Duodenal mucosa (tissue), 2 donors: ENCODE measurements at regions not wholly inside any gene's neighbourhood (a gene's known extent, or its start where the extent isn't known, plus 50 kb on each side); places are given as distances from the start of the nearest gene placed in this dataset.

Experiments
- H3K27ac ChIP-seq: one replicate; pipeline ENCODE4 v1.7.0; 2013; ENCODE audit warnings: low read depth, low read length
- H3K27me3 ChIP-seq, 2 donors: one replicate each; pipeline ENCODE4 v1.7.0; 2013; ENCODE audit warnings: low read length in 2 of 2, control low read depth in 1 of 2; ENCODE audit not compliant: insufficient read depth in 2 of 2, control insufficient read depth in 1 of 2
- H3K36me3 ChIP-seq, 2 donors: one replicate each; pipeline ENCODE4 v1.7.0; 2013; ENCODE audit warnings: low read length in 2 of 2, control low read depth in 1 of 2; ENCODE audit not compliant: insufficient read depth in 2 of 2, control insufficient read depth in 1 of 2
- H3K4me1 ChIP-seq, 2 donors: one replicate each; pipeline ENCODE4 v1.7.0; 2013; ENCODE audit warnings: low read length in 2 of 2, control low read depth in 1 of 2; ENCODE audit not compliant: insufficient read depth in 2 of 2, control insufficient read depth in 1 of 2
- H3K4me3 ChIP-seq, 2 donors: one replicate each; pipeline ENCODE4 v1.7.0; 2013; ENCODE audit warnings: low read length in 2 of 2, low read depth in 1 of 2
- H3K9ac ChIP-seq, 2 donors: one replicate each; pipeline ENCODE4 v1.7.0; 2013; ENCODE audit warnings: low read length in 2 of 2, low read depth in 1 of 2
- H3K9me3 ChIP-seq, 2 donors: one replicate each; pipeline ENCODE4 v1.7.0; 2013; ENCODE audit warnings: low read length in 2 of 2, control low read depth in 1 of 2; ENCODE audit not compliant: control insufficient read depth in 1 of 2

DNA sequence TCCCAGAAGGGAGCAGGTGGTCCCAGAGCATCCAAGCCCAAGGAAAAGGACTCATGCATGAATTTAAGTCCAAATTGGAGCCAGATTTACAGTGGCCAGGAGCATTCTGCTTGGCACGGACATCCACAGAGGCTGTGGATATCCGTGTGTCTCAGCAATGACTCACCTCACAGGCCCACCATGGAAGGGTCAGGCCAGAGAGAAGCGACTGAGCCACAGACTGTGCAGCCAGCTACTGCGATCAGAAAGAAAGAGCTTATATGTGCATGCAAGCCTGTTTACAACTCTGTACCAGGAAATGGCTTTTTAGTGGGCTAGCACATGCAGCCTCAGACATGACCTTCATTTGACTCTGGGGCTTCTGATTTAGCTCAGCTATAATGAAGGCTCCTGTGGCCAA is 231.0 kb downstream of the C16orf95 start:
- H3K27ac ChIP-seq: no peak overlapping the region
- no peak overlapping the region for H3K4me3 ChIP-seq
- no peaks in the 10 kb centered on the region for H3K27me3 ChIP-seq
- no peaks in the 10 kb centered on the region for H3K36me3 ChIP-seq
- H3K9ac ChIP-seq: no peak overlapping the region
- no peaks in the 10 kb centered on the region for H3K4me1 ChIP-seq
- peaks cover 9 to 12% of the 10 kb centered on the region in 2 donors for H3K9me3 ChIP-seq

DNA sequence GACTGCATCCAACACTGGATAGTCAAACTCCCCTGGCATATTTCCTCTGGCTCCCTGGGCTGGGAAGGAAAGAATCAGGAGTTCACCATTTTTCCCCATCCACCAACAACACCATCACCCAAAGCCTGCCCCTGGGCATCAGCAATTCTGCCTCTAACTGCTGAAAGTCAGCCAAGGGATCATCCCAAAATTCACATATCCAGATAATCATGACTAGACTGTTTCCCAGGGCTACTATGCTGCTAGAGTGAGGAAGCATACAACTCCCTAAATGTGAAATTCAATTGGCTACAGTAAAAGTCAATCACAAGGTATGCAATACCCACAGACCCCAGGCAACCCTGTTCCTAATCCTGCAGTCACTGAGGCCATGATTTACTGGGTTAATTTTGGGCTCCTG is 230.6 kb downstream of the C16orf95 start:
- Histone ChIP-seq H3K9ac (no peak overlapping the region), H3K9me3 (peaks cover 6 to 8% of the 10 kb centered on the region in 2 donors), H3K36me3 (no peaks in the 10 kb centered on the region), H3K27ac (no peak overlapping the region), H3K4me1 (no peaks in the 10 kb centered on the region), H3K4me3 (no peak overlapping the region), H3K27me3 (no peaks in the 10 kb centered on the region)

DNA sequence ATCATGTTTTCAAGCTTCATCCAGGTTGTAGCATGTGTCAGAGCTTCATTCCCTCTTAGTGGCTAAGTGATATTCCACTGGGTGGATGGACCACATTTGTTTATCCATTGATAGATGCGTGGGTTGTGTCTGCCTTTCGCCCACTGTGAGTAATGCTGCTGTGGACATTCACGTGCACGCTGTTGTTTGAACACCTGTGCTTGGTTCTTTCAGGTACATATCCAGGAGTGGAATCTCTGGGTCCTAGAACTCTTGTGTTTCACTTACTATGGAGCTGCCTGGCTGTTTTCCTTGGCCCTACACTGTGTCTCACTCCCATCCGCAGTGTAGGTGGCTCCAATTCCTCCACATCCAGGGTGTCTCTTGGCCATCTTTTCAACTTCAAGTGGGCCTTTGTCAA is 224.2 kb downstream of the C16orf95 start:
- H3K4me3 ChIP-seq: no peak overlapping the region
- no peaks in the 10 kb centered on the region for H3K4me1 ChIP-seq
- H3K9ac ChIP-seq: no peak overlapping the region
- no peak overlapping the region for H3K27ac ChIP-seq
- peaks cover 0 to under 1% of the 10 kb centered on the region in 2 donors for H3K27me3 ChIP-seq
- no peaks in the 10 kb centered on the region for H3K36me3 ChIP-seq
- no peaks in the 10 kb centered on the region for H3K9me3 ChIP-seq

DNA sequence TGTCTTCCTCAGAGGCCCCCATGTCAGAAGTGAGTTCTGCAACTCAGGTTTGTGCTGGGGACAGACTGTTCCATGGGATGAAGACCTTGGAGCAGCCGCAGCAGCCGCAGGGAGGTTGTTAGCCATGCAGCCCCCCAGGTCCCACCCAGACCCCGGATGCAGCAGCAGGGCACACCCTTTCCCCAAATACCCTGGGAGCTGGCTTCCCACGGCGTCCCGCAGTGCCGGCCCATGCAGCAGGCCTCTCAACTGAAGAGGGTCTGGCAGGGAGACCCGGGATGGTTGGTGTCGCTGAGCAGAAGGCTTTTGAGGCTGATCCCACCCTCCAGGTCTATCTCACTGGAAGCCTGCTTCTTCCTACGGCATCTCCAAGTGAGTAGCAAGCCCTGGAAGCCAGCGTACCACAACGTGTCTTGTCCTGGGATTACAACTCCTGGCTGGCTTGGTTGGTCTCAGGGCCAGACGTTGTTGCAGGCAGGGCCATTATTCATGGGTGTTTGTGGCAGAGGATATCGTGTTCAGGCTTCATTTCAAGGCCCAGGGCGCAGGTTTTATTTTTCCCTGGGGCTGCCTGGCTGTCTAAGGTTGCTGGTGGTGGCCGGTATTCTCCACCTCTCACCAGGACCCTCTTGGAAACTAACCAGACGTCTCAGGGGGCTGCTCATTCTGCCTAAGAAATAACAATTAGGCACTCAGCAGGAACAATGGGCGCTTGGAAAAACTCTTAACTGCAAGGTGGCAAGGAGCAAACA is 223.2 kb downstream of the C16orf95 start:
- peaks cover 0 to 5% of the 10 kb centered on the region in 2 donors for H3K27me3 ChIP-seq
- H3K4me1 ChIP-seq: no peaks in the 10 kb centered on the region
- H3K9me3 ChIP-seq: no peaks in the 10 kb centered on the region
- no peaks in the 10 kb centered on the region for H3K36me3 ChIP-seq
- H3K9ac ChIP-seq: no peak overlapping the region
- H3K27ac ChIP-seq: no peak overlapping the region
- H3K4me3 ChIP-seq: no peak overlapping the region

DNA sequence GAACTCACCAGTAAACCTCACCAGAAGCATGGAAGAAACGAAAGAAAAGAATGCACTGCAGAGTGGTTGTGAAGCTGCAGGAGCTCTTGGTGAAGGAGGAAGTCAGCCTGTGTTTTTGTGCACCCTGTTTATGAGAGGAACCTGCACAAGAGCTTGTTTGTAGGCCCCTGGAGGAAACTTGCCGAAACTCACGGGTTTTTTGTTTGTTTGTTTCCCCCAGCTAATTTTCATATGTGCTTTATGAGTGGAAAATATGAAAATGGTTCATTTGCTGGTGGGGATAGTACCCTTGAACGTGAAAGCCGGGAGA is 222.7 kb downstream of the C16orf95 start:
- Histone ChIP-seq H3K27me3 (peaks cover 0 to 5% of the 10 kb centered on the region in 2 donors), H3K36me3 (no peaks in the 10 kb centered on the region), H3K27ac (no peak overlapping the region), H3K9me3 (no peaks in the 10 kb centered on the region), H3K4me3 (no peak overlapping the region), H3K9ac (no peak overlapping the region), H3K4me1 (no peaks in the 10 kb centered on the region)

DNA sequence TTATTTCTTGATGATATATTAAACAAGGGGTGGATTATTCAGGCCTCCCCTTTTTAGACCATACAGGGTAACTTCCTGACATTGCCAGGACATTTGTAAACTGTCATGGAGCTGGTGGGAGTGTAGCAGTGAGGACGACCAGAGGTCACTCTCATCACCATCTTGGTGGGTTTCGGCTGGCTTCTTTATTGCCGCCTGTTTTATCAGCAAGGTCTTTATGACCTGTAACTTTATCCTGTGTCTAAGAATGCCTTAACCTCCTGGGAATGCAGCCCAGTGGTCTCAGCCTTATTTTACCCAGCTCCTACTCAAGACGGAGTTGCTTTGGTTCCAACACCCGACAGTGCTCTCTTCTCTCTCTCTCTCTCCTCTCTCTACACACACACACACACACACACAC is 221.9 kb downstream of the C16orf95 start:
- Histone ChIP-seq H3K4me3 (no peak overlapping the region), H3K9ac (no peak overlapping the region), H3K27me3 (peaks cover 0 to 5% of the 10 kb centered on the region in 2 donors), H3K36me3 (no peaks in the 10 kb centered on the region), H3K4me1 (no peaks in the 10 kb centered on the region), H3K27ac (no peak overlapping the region), H3K9me3 (no peaks in the 10 kb centered on the region)

DNA sequence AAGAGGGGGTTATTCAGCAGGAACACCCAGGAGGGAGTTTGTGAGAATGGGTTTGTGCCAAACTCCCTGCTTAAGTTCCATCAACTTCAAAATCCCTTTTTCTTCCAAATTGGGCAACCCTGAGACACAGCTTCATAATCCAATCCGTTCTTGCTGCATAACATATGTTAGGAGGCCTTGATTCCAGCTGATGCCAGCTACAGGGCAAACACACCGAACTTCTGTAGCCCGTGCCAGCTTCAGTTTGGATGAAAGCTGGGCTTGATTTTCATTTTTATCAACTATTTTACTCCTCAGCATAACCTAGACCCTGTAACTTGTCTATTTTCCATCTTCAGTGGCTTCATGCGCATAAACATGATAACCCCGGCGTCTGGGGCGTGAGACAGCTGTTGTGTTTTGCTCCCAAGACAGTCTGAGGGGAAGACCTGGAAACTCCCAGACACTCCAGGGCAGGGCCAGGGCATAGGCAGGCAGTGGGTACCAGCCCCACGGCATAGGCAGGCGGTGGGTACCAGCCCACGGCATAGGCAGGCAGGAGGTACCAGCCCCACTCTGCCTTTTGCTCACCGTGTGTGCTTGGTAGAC is 220.4 kb downstream of the C16orf95 start:
- Histone ChIP-seq H3K9me3 (no peaks in the 10 kb centered on the region), H3K27ac (no peak overlapping the region), H3K36me3 (no peaks in the 10 kb centered on the region), H3K9ac (no peak overlapping the region), H3K27me3 (peaks cover 0 to 5% of the 10 kb centered on the region in 2 donors), H3K4me1 (no peaks in the 10 kb centered on the region), H3K4me3 (no peak overlapping the region)

DNA sequence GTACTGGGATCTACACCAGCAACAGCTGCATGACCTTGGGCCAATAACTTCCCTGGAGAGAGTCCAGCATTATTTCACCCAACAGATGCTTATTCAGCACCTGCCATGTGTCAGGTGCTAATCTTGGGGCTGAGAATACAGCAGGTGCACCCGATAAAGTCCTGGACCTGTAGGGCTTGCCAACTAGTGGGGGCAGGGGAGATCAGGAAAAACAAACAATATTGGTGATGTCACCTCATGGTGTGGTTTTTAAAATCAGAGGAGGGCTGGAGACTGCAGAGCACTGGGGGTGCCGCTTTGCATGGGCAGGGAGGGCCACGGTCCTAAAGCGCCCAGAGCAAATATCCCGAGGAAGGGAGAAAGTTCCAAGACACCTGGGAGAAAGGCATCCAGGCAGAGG is 218.8 kb downstream of the C16orf95 start:
- Histone ChIP-seq H3K9me3 (no peaks in the 10 kb centered on the region), H3K9ac (no peak overlapping the region), H3K27me3 (peaks cover 0 to 5% of the 10 kb centered on the region in 2 donors), H3K4me1 (no peaks in the 10 kb centered on the region), H3K36me3 (no peaks in the 10 kb centered on the region), H3K4me3 (no peak overlapping the region), H3K27ac (no peak overlapping the region)

DNA sequence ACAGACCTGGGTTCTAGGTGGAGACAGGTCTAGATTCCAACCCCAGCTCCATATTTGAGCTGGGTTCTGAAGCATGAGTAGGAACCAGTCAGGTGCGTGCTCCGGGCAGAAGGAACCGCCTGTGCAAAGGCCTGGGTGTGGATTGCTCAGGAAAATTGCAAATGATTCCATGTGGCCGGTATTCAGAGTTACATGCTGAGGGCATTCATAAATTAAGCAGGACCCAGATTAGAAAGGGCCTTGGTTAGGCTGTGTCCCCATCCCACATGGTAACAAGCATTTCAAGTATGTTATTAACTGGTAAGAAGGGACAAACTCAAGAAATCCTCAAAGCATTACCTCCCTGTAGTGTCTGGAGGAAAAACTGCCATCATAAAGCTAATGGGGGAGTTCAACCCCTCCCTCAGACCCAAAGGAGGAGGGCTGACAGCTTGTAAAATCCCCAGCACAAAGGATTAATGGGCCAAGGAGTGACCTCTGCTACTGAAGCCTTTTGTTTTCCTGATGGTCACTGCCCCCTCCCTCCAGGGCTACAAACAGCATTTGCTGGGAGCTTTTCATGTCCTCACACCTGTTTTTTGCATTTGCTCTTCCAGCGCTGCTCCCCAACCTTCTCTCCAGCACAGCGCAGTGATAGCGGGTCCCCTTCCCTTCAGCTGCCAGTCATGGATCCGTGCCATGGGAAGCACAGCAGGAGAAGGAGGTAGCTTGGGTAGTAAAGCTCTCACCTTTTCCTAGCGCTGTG is 218.0 kb downstream of the C16orf95 start:
- Histone ChIP-seq H3K9ac (no peak overlapping the region), H3K4me1 (no peaks in the 10 kb centered on the region), H3K27ac (no peak overlapping the region), H3K9me3 (no peaks in the 10 kb centered on the region), H3K4me3 (no peak overlapping the region), H3K36me3 (no peaks in the 10 kb centered on the region), H3K27me3 (peaks cover 0 to 5% of the 10 kb centered on the region in 2 donors)

DNA sequence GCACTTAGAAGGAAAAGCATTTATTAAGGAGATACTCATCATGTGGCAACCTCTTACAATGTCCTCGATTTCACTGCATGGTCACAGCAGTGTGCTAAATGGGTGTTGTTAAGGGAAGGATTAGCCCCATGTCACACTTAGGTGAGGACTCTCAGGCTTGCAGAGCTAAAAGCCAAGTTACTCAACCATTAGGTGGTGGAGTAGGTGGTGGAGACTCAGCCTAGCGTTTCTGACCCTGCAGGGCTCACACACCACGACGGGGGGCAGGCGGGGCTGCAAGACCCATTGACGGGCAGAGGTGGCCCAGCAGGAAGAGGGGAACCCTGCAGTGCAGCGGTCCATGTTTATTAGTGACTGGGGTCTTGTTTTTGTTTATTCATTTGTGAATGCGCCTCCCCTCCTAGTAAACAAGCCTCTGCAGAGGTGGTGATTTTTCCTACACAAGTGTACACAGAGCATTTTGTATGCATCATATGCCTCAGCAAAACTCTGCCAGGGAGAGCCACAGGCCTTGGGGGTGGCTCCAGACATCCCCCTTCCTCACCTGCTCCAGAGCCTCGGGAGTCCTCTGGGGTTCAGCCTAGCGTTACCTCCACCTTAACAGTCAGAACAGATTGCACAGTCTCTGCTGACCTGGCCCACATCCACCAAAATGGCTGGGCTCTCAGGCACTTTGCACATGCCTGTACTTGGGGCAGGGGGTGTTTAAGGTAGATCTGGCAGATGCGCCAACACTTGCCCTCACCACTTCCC is 216.7 kb downstream of the C16orf95 start:
- no peak overlapping the region for H3K27ac ChIP-seq
- no peaks in the 10 kb centered on the region for H3K36me3 ChIP-seq
- peaks cover 0 to 3% of the 10 kb centered on the region in 2 donors for H3K9me3 ChIP-seq
- H3K4me1 ChIP-seq: no peaks in the 10 kb centered on the region
- no peak overlapping the region for H3K4me3 ChIP-seq
- no peak overlapping the region for H3K9ac ChIP-seq
- H3K27me3 ChIP-seq: peaks cover 0 to 5% of the 10 kb centered on the region in 2 donors
